ENCODE measurements at regions not wholly inside any gene's neighbourhood (a gene's known extent, or its start where the extent isn't known, plus 50 kb on each side); places are given as distances from the start of the nearest gene placed in this dataset.

GRCh38 chr4:149202117-149202516 is 613.5 kb downstream of the IQCM start:
- Mint-ChIP-seq H3K4me3 (no peak overlapping the region), H3K4me1 (no peaks in the 10 kb centered on the region), H3K9me3 (ENCODE audit: insufficient read depth) (no peaks in the 10 kb centered on the region), H3K27me3 (no peaks in the 10 kb centered on the region), H3K27ac (no peak overlapping the region)
- H3K79me2 ChIP-seq (ENCODE audit: control insufficient read depth, insufficient read depth, low read length), result no peaks in the 10 kb centered on the region
- CTCF ChIA-PET, result no interaction called here
- H2AFZ ChIP-seq (ENCODE audit: insufficient read depth, low read depth, low read length, poor library complexity, severe bottlenecking), result no peak overlapping the region
- H3K4me2 ChIP-seq (replicated peaks; ENCODE audit: low read depth, low read length, poor library complexity, severe bottlenecking), result no peak overlapping the region
- no peaks in the 10 kb centered on the region for H3K9me3 ChIP-seq (ENCODE audit: control extremely low read depth in 1 of 3, control insufficient read depth in 2 of 3, insufficient read depth in 1 of 3, low read length in 2 of 3)
- no CpG with 5 or more reads among the region's 1 CpG for WGBS (ENCODE audit: insufficient coverage)
- no peaks in the 10 kb centered on the region for H3K27me3 ChIP-seq (replicated peaks in 1 of 4; ENCODE audit: control extremely low read depth in 1 of 4, control insufficient read depth in 3 of 4, insufficient read depth in 4 of 4, low read length in 3 of 4)
- no peaks in the 10 kb centered on the region for H3K4me1 ChIP-seq (ENCODE audit: control insufficient read depth in 2 of 2, insufficient read depth in 2 of 2, low read length in 2 of 2)
- intact Hi-C loops (cut with micrococcal nuclease), result no loop called here
- POLR2A ChIA-PET, result no interaction called here
- H4K20me1 ChIP-seq (ENCODE audit: control insufficient read depth, insufficient read depth, low read length, poor library complexity, severe bottlenecking), result no peaks in the 10 kb centered on the region
- DNase-seq (no peak), ATAC-seq (ENCODE audit: low read depth) (no peak)
- no peak overlapping the region for H3K27ac ChIP-seq (ENCODE audit: low read length in 2 of 2)
- no peak overlapping the region for H3K4me3 ChIP-seq (ENCODE audit: control extremely low read depth in 1 of 5, extremely low read depth in 1 of 5, insufficient read depth in 1 of 5, low read depth in 2 of 5, low read length in 4 of 5)
- TF ChIP-seq EZH2 (IDR thresholded peaks at IDR 0.05; ENCODE audit: borderline replicate concordance, insufficient read depth, low read depth, low read length, poor library complexity, severe bottlenecking), result no peak
- TF ChIP-seq CTCF (IDR thresholded peaks at IDR 0.05), result no peak
- H3K36me3 ChIP-seq (replicated peaks in 1 of 2; ENCODE audit: control extremely low read depth in 1 of 2, control insufficient read depth in 1 of 2, extremely low read depth in 1 of 2, insufficient read depth in 2 of 2, low read length in 1 of 2), result no peaks in the 10 kb centered on the region
- no peak overlapping the region for H3K9ac ChIP-seq (ENCODE audit: low read length)

- Histone ChIP-seq H3K4me2 (replicated peaks; ENCODE audit: low read depth, low read length, poor library complexity, severe bottlenecking) (no peak overlapping the region), H4K20me1 (ENCODE audit: control insufficient read depth, insufficient read depth, low read length, poor library complexity, severe bottlenecking) (no peaks in the 10 kb centered on the region), H3K27me3 (replicated peaks in 1 of 4; ENCODE audit: control extremely low read depth in 1 of 4, control insufficient read depth in 3 of 4, insufficient read depth in 4 of 4, low read length in 3 of 4) (no peaks in the 10 kb centered on the region), H2AFZ (ENCODE audit: insufficient read depth, low read depth, low read length, poor library complexity, severe bottlenecking) (no peak overlapping the region), H3K79me2 (ENCODE audit: control insufficient read depth, insufficient read depth, low read length) (no peaks in the 10 kb centered on the region), H3K4me1 (ENCODE audit: control insufficient read depth in 2 of 2, insufficient read depth in 2 of 2, low read length in 2 of 2) (no peaks in the 10 kb centered on the region), H3K36me3 (replicated peaks in 1 of 2; ENCODE audit: control extremely low read depth in 1 of 2, control insufficient read depth in 1 of 2, extremely low read depth in 1 of 2, insufficient read depth in 2 of 2, low read length in 1 of 2) (no peaks in the 10 kb centered on the region), H3K9me3 (ENCODE audit: control extremely low read depth in 1 of 3, control insufficient read depth in 2 of 3, insufficient read depth in 1 of 3, low read length in 2 of 3) (no peaks in the 10 kb centered on the region), H3K9ac (ENCODE audit: low read length) (no peak overlapping the region), H3K27ac (ENCODE audit: low read length in 2 of 2) (no peak overlapping the region), H3K4me3 (ENCODE audit: control extremely low read depth in 1 of 5, extremely low read depth in 1 of 5, insufficient read depth in 1 of 5, low read depth in 2 of 5, low read length in 4 of 5) (no peak overlapping the region)
- ChIA-PET CTCF (no interaction called here), POLR2A (no interaction called here)
- no peaks in the 10 kb centered on the region for H3K4me1 Mint-ChIP-seq
- no CpG with 5 or more reads among the region's 3 CpGs for WGBS (ENCODE audit: insufficient coverage)
- no peak overlapping the region for H3K4me3 Mint-ChIP-seq
- H3K9me3 Mint-ChIP-seq (ENCODE audit: insufficient read depth), result no peaks in the 10 kb centered on the region
- intact Hi-C loops (cut with micrococcal nuclease), result no loop called here
- ATAC-seq (ENCODE audit: low read depth), result no peak
- no peak overlapping the region for H3K27ac Mint-ChIP-seq
- no peaks in the 10 kb centered on the region for H3K27me3 Mint-ChIP-seq
- DNase-seq, result no peak
- TF ChIP-seq CTCF (IDR thresholded peaks at IDR 0.05) (no peak), EZH2 (IDR thresholded peaks at IDR 0.05; ENCODE audit: borderline replicate concordance, insufficient read depth, low read depth, low read length, poor library complexity, severe bottlenecking) (no peak)
These were observed 616.0 kb downstream of the IQCM start for GRCh38 chr4:149199594-149199993.

Measured in B cell (primary cell).